ENCODE measurements at regions not wholly inside any gene's neighbourhood (a gene's known extent, or its start where the extent isn't known, plus 50 kb on each side); places are given as distances from the start of the nearest gene placed in this dataset.

- DNase-seq (ENCODE audit: low read depth), result no peak
Observed at GRCh38 chr4:58553679-58554078, 1443.5 kb upstream of the IGFBP7 start.

GRCh38 chr4:58553031-58553430, 1442.8 kb upstream of the IGFBP7 start:
- no peak for DNase-seq (ENCODE audit: low read depth)

GRCh38 chr4:58551676-58552075, 1441.5 kb upstream of the IGFBP7 start:
- DNase-seq (ENCODE audit: low read depth), result no peak

- DNase-seq (ENCODE audit: low read depth), result no peak
Observed at GRCh38 chr4:58543465-58543864, 1433.3 kb upstream of the IGFBP7 start.

GRCh38 chr4:58541926-58542325, 1431.7 kb upstream of the IGFBP7 start:
- no peak for DNase-seq (ENCODE audit: low read depth)

- no peak for DNase-seq (ENCODE audit: low read depth)
Observed at GRCh38 chr4:58522765-58523382, 1412.7 kb upstream of the IGFBP7 start.

- no peak for DNase-seq (ENCODE audit: low read depth)
Observed at GRCh38 chr4:58515226-58515625, 1405.0 kb upstream of the IGFBP7 start.

GRCh38 chr4:58514299-58514698, 1404.1 kb upstream of the IGFBP7 start:
- no peak for DNase-seq (ENCODE audit: low read depth)

GRCh38 chr4:58510652-58511051, 1400.5 kb upstream of the IGFBP7 start:
- no peak for DNase-seq (ENCODE audit: low read depth)

- DNase-seq (ENCODE audit: low read depth), result no peak
Observed at GRCh38 chr4:58507079-58507478, 1396.9 kb upstream of the IGFBP7 start.

GRCh38 chr4:58502839-58503238, 1392.7 kb upstream of the IGFBP7 start:
- no peak for DNase-seq (ENCODE audit: low read depth)

GRCh38 chr4:58499182-58499581, 1389.0 kb upstream of the IGFBP7 start:
- no peak for DNase-seq (ENCODE audit: low read depth)

GRCh38 chr4:58491620-58492019, 1381.4 kb upstream of the IGFBP7 start:
- no peak for DNase-seq (ENCODE audit: low read depth)

GRCh38 chr4:58477950-58478349, 1367.8 kb upstream of the IGFBP7 start:
- DNase-seq (ENCODE audit: low read depth), result no peak

GRCh38 chr4:58477513-58477912, 1367.3 kb upstream of the IGFBP7 start:
- no peak for DNase-seq (ENCODE audit: low read depth)

GRCh38 chr4:58475097-58475496, 1364.9 kb upstream of the IGFBP7 start:
- DNase-seq (ENCODE audit: low read depth), result no peak

GRCh38 chr4:58465031-58465430, 1354.8 kb upstream of the IGFBP7 start:
- no peak for DNase-seq (ENCODE audit: low read depth)

- no peak for DNase-seq (ENCODE audit: low read depth)
Observed at GRCh38 chr4:58456727-58457384, 1346.7 kb upstream of the IGFBP7 start.

- no peak for DNase-seq (ENCODE audit: low read depth)
Observed at GRCh38 chr4:58453956-58454355, 1343.8 kb upstream of the IGFBP7 start.

GRCh38 chr4:58451707-58452106, 1341.5 kb upstream of the IGFBP7 start:
- no peak for DNase-seq (ENCODE audit: low read depth)

GRCh38 chr4:58435871-58436270, 1325.7 kb upstream of the IGFBP7 start:
- DNase-seq (ENCODE audit: low read depth), result no peak

- no peak for DNase-seq (ENCODE audit: low read depth)
Observed at GRCh38 chr4:58413849-58414248, 1303.7 kb upstream of the IGFBP7 start.

GRCh38 chr4:58411904-58412303, 1301.7 kb upstream of the IGFBP7 start:
- DNase-seq (ENCODE audit: low read depth), result no peak

GRCh38 chr4:58406762-58407161, 1296.6 kb upstream of the IGFBP7 start:
- DNase-seq (ENCODE audit: low read depth), result no peak
